Activated CD4-positive, alpha-beta T cell treated with anti-CD3 and anti-CD28 coated beads, Interleukin-2, amount 10 ng/mL, durations not matched to agents 24 days and 14 days (primary cell): ENCODE measurements at regions not wholly inside any gene's neighbourhood (a gene's known extent, or its start where the extent isn't known, plus 50 kb on each side); places are given as distances from the start of the nearest gene placed in this dataset.
"Not testable (repeated sequence)": the region's sequence is repeated elsewhere in the genome, so short reads cannot be mapped to it uniquely, and the experiment has no call there.

Experiments used
- DNase-seq: peaks from one replicate; pipeline ENCODE4 v3.0.0; 2022
- H3K27ac Mint-ChIP-seq: one replicate; pipeline ENCODE4 v1.8.0; 2022; ENCODE audit warnings: mild to moderate bottlenecking, mixed read lengths
- H3K27me3 Mint-ChIP-seq: one replicate; pipeline ENCODE4 v1.8.0; 2022; ENCODE audit warnings: mixed read lengths
- H3K36me3 Mint-ChIP-seq: one replicate; pipeline ENCODE4 v1.8.0; 2022; ENCODE audit warnings: low read depth, mild to moderate bottlenecking, mixed read lengths
- H3K4me1 Mint-ChIP-seq: one replicate; pipeline ENCODE4 v1.8.0; 2021; ENCODE audit warnings: mixed read lengths
- H3K4me3 Mint-ChIP-seq: one replicate; pipeline ENCODE4 v1.8.0; 2022; ENCODE audit warnings: mild to moderate bottlenecking, moderate library complexity, mixed read lengths
- H3K9me3 Mint-ChIP-seq: one replicate; pipeline ENCODE4 v1.8.0; 2021; ENCODE audit warnings: mixed read lengths
- intact Hi-C: fragments of 100-400 bp; cut with micrococcal nuclease; formaldehyde crosslinking; loops from one replicate; pipeline ENCODE4 v1.15.1; 2023

- H3K4me3 Mint-ChIP-seq, H3K9me3 Mint-ChIP-seq, H3K36me3 Mint-ChIP-seq, H3K27ac Mint-ChIP-seq, H3K4me1 Mint-ChIP-seq, H3K27me3 Mint-ChIP-seq, DNase-seq, intact Hi-C loops: not testable (repeated sequence)
These were observed 983.1 kb downstream of the C4orf33 start for GRCh38 chr4:130079027-130079426.

DNA sequence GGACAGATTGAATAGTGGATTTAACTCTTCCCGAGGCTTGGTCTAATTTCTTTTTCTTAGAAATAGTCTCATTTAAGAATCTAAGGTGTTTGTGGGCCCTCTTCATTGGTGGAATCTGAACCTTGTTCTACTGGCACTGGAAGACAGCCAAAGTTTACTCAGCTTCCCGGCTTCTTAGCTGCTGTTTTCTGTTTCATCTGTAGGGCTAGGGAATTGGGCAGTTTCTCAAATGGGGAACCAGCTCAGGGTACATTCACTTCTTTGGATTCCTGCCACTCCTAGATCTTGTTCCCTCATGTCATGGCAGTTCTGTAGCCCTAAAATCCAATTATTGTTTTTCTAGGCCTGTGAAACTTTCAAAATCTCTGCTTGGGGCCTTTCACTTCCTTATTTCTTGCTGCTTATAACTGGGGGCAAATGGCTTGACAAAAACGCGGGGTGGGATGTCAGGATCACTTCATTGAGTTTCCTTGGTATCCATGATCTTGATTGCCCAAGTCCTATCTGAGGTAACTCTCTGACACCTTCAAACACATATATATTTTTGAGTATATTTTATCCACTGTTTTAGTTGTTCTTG is 985.0 kb downstream of the C4orf33 start:
- no peak overlapping the region for H3K27ac Mint-ChIP-seq
- intact Hi-C loops, result no loop called here
- no peaks in the 10 kb centered on the region for H3K4me1 Mint-ChIP-seq
- H3K9me3 Mint-ChIP-seq, result no peaks in the 10 kb centered on the region
- DNase-seq, result no peak
- no peaks in the 10 kb centered on the region for H3K27me3 Mint-ChIP-seq
- no peak overlapping the region for H3K4me3 Mint-ChIP-seq
- no peaks in the 10 kb centered on the region for H3K36me3 Mint-ChIP-seq

- intact Hi-C loops, result no loop called here
- Mint-ChIP-seq H3K27me3 (no peaks in the 10 kb centered on the region), H3K36me3 (no peaks in the 10 kb centered on the region), H3K4me1 (no peaks in the 10 kb centered on the region), H3K27ac (no peak overlapping the region), H3K9me3 (peaks cover 3% of the 10 kb centered on the region), H3K4me3 (no peak overlapping the region)
- DNase-seq, result no peak
These were observed 994.5 kb downstream of the C4orf33 start for GRCh38 chr4:130090427-130090826.

GRCh38 chr4:130092187-130093015 is 996.4 kb downstream of the C4orf33 start:
- Mint-ChIP-seq H3K27me3 (no peaks in the 10 kb centered on the region), H3K36me3 (no peaks in the 10 kb centered on the region), H3K9me3 (peaks cover 3% of the 10 kb centered on the region), H3K4me1 (no peaks in the 10 kb centered on the region), H3K27ac (no peak overlapping the region), H3K4me3 (no peak overlapping the region)
- no peak for DNase-seq
- intact Hi-C loops, result no loop called here

GRCh38 chr4:130099105-130099504 is 1003.2 kb downstream of the C4orf33 start:
- Mint-ChIP-seq H3K4me3 (no peak overlapping the region), H3K4me1 (no peaks in the 10 kb centered on the region), H3K36me3 (no peaks in the 10 kb centered on the region), H3K27me3 (no peaks in the 10 kb centered on the region), H3K9me3 (no peaks in the 10 kb centered on the region), H3K27ac (no peak overlapping the region)
- DNase-seq, result no peak
- intact Hi-C loops, result no loop called here

GRCh38 chr4:130110189-130110588 is 1014.2 kb downstream of the C4orf33 start:
- no peaks in the 10 kb centered on the region for H3K36me3 Mint-ChIP-seq
- no peaks in the 10 kb centered on the region for H3K4me1 Mint-ChIP-seq
- H3K9me3 Mint-ChIP-seq, result no peaks in the 10 kb centered on the region
- intact Hi-C loops, result no loop called here
- H3K27ac Mint-ChIP-seq, result no peak overlapping the region
- H3K4me3 Mint-ChIP-seq, result no peak overlapping the region
- H3K27me3 Mint-ChIP-seq, result no peaks in the 10 kb centered on the region
- DNase-seq, result no peak

GRCh38 chr4:130110770-130111169 is 1014.8 kb downstream of the C4orf33 start:
- H3K27ac Mint-ChIP-seq, result no peak overlapping the region
- no peaks in the 10 kb centered on the region for H3K36me3 Mint-ChIP-seq
- DNase-seq, result no peak
- H3K27me3 Mint-ChIP-seq, result no peaks in the 10 kb centered on the region
- no peaks in the 10 kb centered on the region for H3K4me1 Mint-ChIP-seq
- no peak overlapping the region for H3K4me3 Mint-ChIP-seq
- H3K9me3 Mint-ChIP-seq, result no peaks in the 10 kb centered on the region
- intact Hi-C loops, result no loop called here

- H3K4me1 Mint-ChIP-seq, result no peaks in the 10 kb centered on the region
- DNase-seq, result no peak
- no peak overlapping the region for H3K27ac Mint-ChIP-seq
- no peak overlapping the region for H3K4me3 Mint-ChIP-seq
- intact Hi-C loops, result no loop called here
- no peaks in the 10 kb centered on the region for H3K36me3 Mint-ChIP-seq
- no peaks in the 10 kb centered on the region for H3K27me3 Mint-ChIP-seq
- H3K9me3 Mint-ChIP-seq, result peaks cover 3% of the 10 kb centered on the region
These were observed 1028.1 kb downstream of the C4orf33 start for GRCh38 chr4:130124066-130124465.

DNA sequence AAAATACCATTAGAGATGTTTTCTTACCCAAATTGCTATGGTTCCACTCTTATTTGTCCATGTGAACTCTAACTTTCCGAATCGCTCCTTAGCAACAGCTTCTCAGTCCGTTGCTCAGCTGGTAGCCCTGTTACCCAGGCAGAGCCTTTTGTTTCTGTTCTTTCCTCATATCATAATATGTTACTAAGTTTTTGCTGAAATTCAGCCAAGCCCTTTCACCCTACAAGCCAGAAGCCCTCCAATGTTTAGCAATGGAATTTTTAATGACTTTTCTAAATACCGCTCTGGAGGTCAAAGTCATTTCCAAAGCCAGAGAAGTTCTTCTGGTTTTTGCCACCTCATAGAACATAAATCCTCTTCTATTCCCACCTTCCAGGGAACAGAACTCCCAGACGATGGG is 1029.5 kb downstream of the C4orf33 start:
- Mint-ChIP-seq H3K27ac (no peak overlapping the region), H3K9me3 (no peaks in the 10 kb centered on the region), H3K4me1 (no peaks in the 10 kb centered on the region), H3K4me3 (no peak overlapping the region), H3K36me3 (no peaks in the 10 kb centered on the region), H3K27me3 (no peaks in the 10 kb centered on the region)
- intact Hi-C loops, result no loop called here
- DNase-seq, result no peak

GRCh38 chr4:130127297-130127696 is 1031.3 kb downstream of the C4orf33 start:
- Mint-ChIP-seq H3K4me1 (no peaks in the 10 kb centered on the region), H3K27ac (no peak overlapping the region), H3K36me3 (no peaks in the 10 kb centered on the region), H3K9me3 (no peaks in the 10 kb centered on the region), H3K4me3 (no peak overlapping the region), H3K27me3 (no peaks in the 10 kb centered on the region)
- DNase-seq, result no peak
- intact Hi-C loops, result no loop called here

GRCh38 chr4:130131536-130131935 is 1035.6 kb downstream of the C4orf33 start:
- Mint-ChIP-seq H3K4me3 (no peak overlapping the region), H3K27me3 (no peaks in the 10 kb centered on the region), H3K4me1 (no peaks in the 10 kb centered on the region), H3K9me3 (no peaks in the 10 kb centered on the region), H3K27ac (no peak overlapping the region), H3K36me3 (no peaks in the 10 kb centered on the region)
- intact Hi-C loops, result no loop called here
- no peak for DNase-seq

DNA sequence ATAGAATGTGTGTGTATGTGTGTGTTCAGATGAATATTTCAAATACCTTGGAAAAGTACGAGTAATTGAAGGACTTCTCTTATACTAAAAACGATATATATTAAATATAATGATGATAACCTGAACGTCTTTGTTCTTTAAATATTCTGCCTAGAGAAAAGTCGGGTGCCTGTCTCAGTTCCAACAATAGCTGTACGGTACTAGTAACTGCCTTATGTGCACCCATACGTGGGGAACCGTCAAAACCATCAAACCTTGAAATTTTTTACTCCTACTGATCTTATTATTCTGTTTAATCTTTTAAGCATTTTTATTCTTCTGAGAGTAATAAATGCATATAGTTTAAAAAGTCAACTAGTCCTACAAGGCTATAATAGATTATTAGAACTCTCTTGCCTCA is 1045.7 kb downstream of the C4orf33 start:
- intact Hi-C loops, result no loop called here
- Mint-ChIP-seq H3K9me3 (no peaks in the 10 kb centered on the region), H3K4me1 (no peaks in the 10 kb centered on the region), H3K36me3 (no peaks in the 10 kb centered on the region), H3K4me3 (no peak overlapping the region), H3K27me3 (no peaks in the 10 kb centered on the region), H3K27ac (no peak overlapping the region)
- DNase-seq, result no peak

- intact Hi-C loops, result no loop called here
- DNase-seq, result no peak
- Mint-ChIP-seq H3K4me3 (no peak overlapping the region), H3K27me3 (no peaks in the 10 kb centered on the region), H3K27ac (no peak overlapping the region), H3K9me3 (no peaks in the 10 kb centered on the region), H3K36me3 (no peaks in the 10 kb centered on the region), H3K4me1 (no peaks in the 10 kb centered on the region)
These were observed 1047.7 kb downstream of the C4orf33 start for GRCh38 chr4:130143656-130144055.

DNA sequence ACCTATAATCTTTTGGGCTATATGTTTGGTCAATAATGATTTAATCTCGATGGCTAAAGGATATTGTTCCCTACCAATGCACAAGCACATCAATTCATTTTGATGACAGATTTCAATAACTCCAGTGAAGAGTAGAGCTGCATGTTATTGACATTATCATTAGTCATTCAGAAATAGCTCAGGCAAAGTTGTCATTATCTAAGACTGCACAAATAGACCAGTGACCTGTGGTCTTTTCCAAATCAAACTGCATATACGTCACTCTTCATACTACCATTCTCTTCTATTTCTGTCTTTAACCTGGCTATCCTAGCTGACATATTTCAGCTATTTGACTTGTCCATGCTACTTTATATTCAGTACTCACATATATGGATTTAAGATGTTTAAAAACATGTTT is 1050.8 kb downstream of the C4orf33 start:
- Mint-ChIP-seq H3K27ac (no peak overlapping the region), H3K36me3 (no peaks in the 10 kb centered on the region), H3K4me3 (no peak overlapping the region), H3K4me1 (no peaks in the 10 kb centered on the region), H3K9me3 (no peaks in the 10 kb centered on the region), H3K27me3 (no peaks in the 10 kb centered on the region)
- DNase-seq, result no peak
- intact Hi-C loops, result no loop called here

DNA sequence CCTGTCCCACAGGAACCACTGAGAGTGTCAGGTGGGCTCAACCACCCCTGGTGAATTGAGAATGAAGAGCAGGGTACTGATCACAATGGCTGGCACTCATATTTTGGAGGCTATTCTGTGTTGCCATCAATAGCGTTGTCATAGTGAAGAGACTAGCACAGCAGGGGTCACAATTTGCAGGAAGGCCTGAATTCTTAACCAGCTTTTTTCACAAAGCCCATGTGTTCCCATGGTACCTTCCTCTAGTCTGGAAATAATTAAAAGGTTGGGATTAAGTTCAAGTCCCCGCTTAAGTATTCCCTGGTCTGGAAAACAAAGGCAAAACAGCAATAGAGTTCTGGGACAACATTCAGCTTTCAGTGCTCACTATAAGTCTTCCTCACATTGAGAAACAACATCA is 1051.7 kb downstream of the C4orf33 start:
- DNase-seq, result no peak
- Mint-ChIP-seq H3K27me3 (no peaks in the 10 kb centered on the region), H3K4me1 (no peaks in the 10 kb centered on the region), H3K27ac (no peak overlapping the region), H3K9me3 (no peaks in the 10 kb centered on the region), H3K4me3 (no peak overlapping the region), H3K36me3 (no peaks in the 10 kb centered on the region)
- intact Hi-C loops, result no loop called here
